IMR-90 (cell line): ENCODE measurements at regions not wholly inside any gene's neighbourhood (a gene's known extent, or its start where the extent isn't known, plus 50 kb on each side); places are given as distances from the start of the nearest gene placed in this dataset.

Experiments used
- ATAC-seq: fragments of 200-7000 bp; cut with Tn5 transposase; 2 replicates; pipeline ENCODE4 v1.9.1; 2020; ENCODE audit warnings: low read depth, mild to moderate bottlenecking, moderate library complexity
- BruUV-seq: library from RNA; stranded (reverse); fragments of 400-500 nt; replicated peaks from 2 replicates; lab custom pipeline; 2021; lab: Mats Ljungman, UMichigan
- CTCF ChIA-PET: fragments of 300-600 bp; formaldehyde crosslinking; extraction: SDS; loops from one replicate; lab custom pipeline; 2021; ENCODE audit warnings: antibody characterized with exemption; lab: Yijun Ruan, JAX
- POLR2A ChIA-PET: fragments of 300-600 bp; sonication (Branson Sonifier 250); formaldehyde crosslinking; loops from one replicate; lab custom pipeline; 2022; ENCODE audit warnings: antibody characterized with exemption; ENCODE audit not compliant: unreplicated experiment; lab: Charles Lee
- DNase-seq: peaks from one replicate; pipeline ENCODE4 v3.0.0; 2013
- H2AFZ ChIP-seq: replicated peaks from 2 replicates; pipeline ENCODE3; 2013; ENCODE audit warnings: low read length, mild to moderate bottlenecking; ENCODE audit not compliant: poor library complexity
- H2AK5ac ChIP-seq: 2 replicates; pipeline ENCODE4 v1.6.1; 2013; ENCODE audit warnings: low read depth, low read length, inconsistent platforms
- H2AK9ac ChIP-seq: replicated peaks from 2 replicates; pipeline ENCODE3; 2013; ENCODE audit warnings: mild to moderate bottlenecking, low read depth, low read length, moderate library complexity; ENCODE audit not compliant: poor library complexity
- H2BK120ac ChIP-seq: 2 replicates; pipeline ENCODE4 v1.6.1; 2013; ENCODE audit warnings: low read depth, low read length, inconsistent platforms
- H2BK15ac ChIP-seq: 3 replicates; pipeline ENCODE4 v1.6.1; 2013; ENCODE audit warnings: low read depth, low read length, inconsistent platforms
- H2BK20ac ChIP-seq: 2 replicates; pipeline ENCODE4 v1.6.1; 2013; ENCODE audit warnings: low read depth, mild to moderate bottlenecking, inconsistent platforms, low read length, moderate library complexity
- H2BK5ac ChIP-seq: 2 replicates; pipeline ENCODE4 v1.6.1; 2013; ENCODE audit warnings: mild to moderate bottlenecking, low read depth, low read length, inconsistent platforms; ENCODE audit not compliant: poor library complexity, severe bottlenecking
- H3K14ac ChIP-seq: replicated peaks from 2 replicates; pipeline ENCODE4 v1.6.1; 2013; ENCODE audit warnings: low read depth, low read length, inconsistent platforms
- H3K18ac ChIP-seq: 2 replicates; pipeline ENCODE4 v1.6.1; 2013; ENCODE audit warnings: low read depth, low read length, control low read depth
- H3K23ac ChIP-seq: 2 replicates; pipeline ENCODE4 v1.6.1; 2013; ENCODE audit warnings: low read depth, low read length, inconsistent platforms
- H3K27ac ChIP-seq: 2 replicates; pipeline ENCODE4 v1.5.1; 2013; ENCODE audit warnings: mild to moderate bottlenecking, control low read depth, low read length; ENCODE audit not compliant: insufficient read depth
- H3K27me3 ChIP-seq: 2 replicates; pipeline ENCODE4 v1.6.1; 2013; ENCODE audit warnings: low read length; ENCODE audit not compliant: control insufficient read depth, insufficient read depth
- H3K36me3 ChIP-seq: 2 replicates; pipeline ENCODE4 v1.6.1; 2013; ENCODE audit warnings: low read length, mixed read lengths; ENCODE audit not compliant: control insufficient read depth, insufficient read depth
- H3K4ac ChIP-seq: 2 replicates; pipeline ENCODE4 v1.6.1; 2013; ENCODE audit warnings: low read depth, low read length, inconsistent platforms
- H3K4me1 ChIP-seq: 2 replicates; pipeline ENCODE4 v1.6.1; 2013; ENCODE audit warnings: low read length, mixed read lengths; ENCODE audit not compliant: control insufficient read depth, insufficient read depth
- H3K4me2 ChIP-seq: 2 replicates; pipeline ENCODE4 v1.6.1; 2013; ENCODE audit warnings: low read depth, mild to moderate bottlenecking, control low read depth, low read length, moderate library complexity
- H3K4me3 ChIP-seq: 2 replicates; pipeline ENCODE4 v1.5.1; 2013; ENCODE audit warnings: low read depth, mild to moderate bottlenecking, control low read depth, low read length, moderate library complexity; ENCODE audit not compliant: insufficient read depth
- H3K56ac ChIP-seq: 2 replicates; pipeline ENCODE4 v1.6.1; 2013; ENCODE audit warnings: low read length, inconsistent platforms; ENCODE audit not compliant: insufficient read depth; ENCODE audit errors: extremely low read depth
- H3K79me1 ChIP-seq, 2 experiments: 2 replicates each; pipeline ENCODE4 v1.6.1; 2013; ENCODE audit warnings: low read length in 2 of 2, inconsistent platforms in 1 of 2, low read depth in 1 of 2
- H3K9ac ChIP-seq: 2 replicates; pipeline ENCODE4 v1.6.1; 2013; ENCODE audit warnings: low read depth, low read length, control low read depth
- H3K9me1 ChIP-seq: 2 replicates; pipeline ENCODE4 v1.6.1; 2013; ENCODE audit warnings: low read length, inconsistent platforms; ENCODE audit not compliant: insufficient read depth
- H3K9me3 ChIP-seq: 2 replicates; pipeline ENCODE4 v1.6.1; 2013; ENCODE audit warnings: low read length; ENCODE audit not compliant: control insufficient read depth, insufficient read depth
- H4K20me1 ChIP-seq: 2 replicates; pipeline ENCODE4 v1.6.1; 2013; ENCODE audit warnings: low read length, inconsistent platforms; ENCODE audit not compliant: insufficient read depth
- H4K5ac ChIP-seq: 2 replicates; pipeline ENCODE4 v1.6.1; 2013; ENCODE audit warnings: mild to moderate bottlenecking, low read depth, low read length, control low read depth
- H4K8ac ChIP-seq, 2 experiments: 2 replicates each; pipeline ENCODE4 v1.6.1; 2013; ENCODE audit warnings: low read depth in 2 of 2, low read length in 2 of 2, control low read depth in 1 of 2, inconsistent platforms in 1 of 2
- H4K91ac ChIP-seq: 2 replicates; pipeline ENCODE4 v1.6.1; 2013; ENCODE audit warnings: low read depth, low read length, inconsistent platforms; ENCODE audit not compliant: insufficient read depth
- MAZ ChIP-seq: IDR thresholded peaks from 2 replicates; pipeline ENCODE4 v1.6.1; 2012; ENCODE audit warnings: low read depth, mild to moderate bottlenecking, low read length, improper control_type of control experiment, moderate library complexity, borderline replicate concordance
- POLR2A ChIP-seq: IDR thresholded peaks from 2 replicates; pipeline ENCODE4 v1.6.1; 2012; ENCODE audit warnings: mild to moderate bottlenecking, low read depth, low read length
- RFX5 ChIP-seq: IDR thresholded peaks from 2 replicates; pipeline ENCODE4 v1.8.0; 2012; ENCODE audit warnings: low read depth, mild to moderate bottlenecking, low read length, moderate library complexity
- WGBS, 2 experiments: methylation state at CpG; one replicate each; pipeline versions ENCODE4 v1.1.5 to v1.1.7; 2013; ENCODE audit warnings: missing lambda C conversion rate in 2 of 2; ENCODE audit not compliant: insufficient read length in 1 of 2; ENCODE audit errors: extremely low coverage in 2 of 2; 5-methylcytosine and 5-hydroxymethylcytosine counted together
- dilution Hi-C: fragments of 300-500 bp; cut with HindIII; formaldehyde crosslinking; loops from one replicate; pipeline ENCODE4 v1.14.3; 2018; ENCODE audit warnings: low sequenced_read_pairs; ENCODE audit not compliant: unreplicated experiment
- in situ Hi-C: fragments of 300-500 bp; cut with MboI; formaldehyde crosslinking; loops from 3 replicates; pipeline ENCODE4 v1.14.3; 2019; ENCODE audit warnings: low sequenced_read_pairs, inconsistent platforms, mixed read lengths
- intact Hi-C: fragments of 100-400 bp; cut with micrococcal nuclease; formaldehyde crosslinking; loops from 2 replicates; pipeline ENCODE4 v1.10.0; 2022
- TF ChIP-seq, protein P1 (sequence below): fragments of 150-350 bp; IDR thresholded peaks from 2 replicates; pipeline ENCODE4 v1.6.1; 2016; ENCODE audit warnings: low read depth, mild to moderate bottlenecking, low read length, moderate library complexity, borderline replicate concordance

DNA sequence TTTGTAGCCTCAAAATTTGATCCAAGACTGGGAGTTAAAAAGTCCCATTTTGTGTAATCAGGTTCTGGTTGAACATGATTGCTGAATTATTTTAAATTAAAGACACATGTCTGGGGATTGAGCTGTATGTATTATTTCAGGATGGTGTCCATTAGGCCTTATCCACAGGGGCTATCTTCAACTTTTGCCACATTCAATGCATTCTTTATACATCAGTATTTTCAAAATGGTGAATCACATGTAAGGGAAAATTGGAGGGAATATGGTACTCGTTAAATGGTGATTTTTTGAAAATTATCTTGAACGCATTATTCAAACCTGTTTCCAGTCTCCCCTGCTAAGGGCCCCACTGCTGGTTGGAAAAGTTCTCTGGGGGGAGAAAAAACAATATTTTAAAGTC is 367.7 kb upstream of the NPVF start:
- no peak overlapping the region for H2BK15ac ChIP-seq
- no peak overlapping the region for H3K9ac ChIP-seq
- no peaks in the 10 kb centered on the region for H3K79me1 ChIP-seq
- H3K4ac ChIP-seq = no peak overlapping the region
- H2BK120ac ChIP-seq = no peak overlapping the region
- H3K4me1 ChIP-seq = no peaks in the 10 kb centered on the region
- no peaks in the 10 kb centered on the region for H4K20me1 ChIP-seq
- H2BK5ac ChIP-seq = no peak overlapping the region
- in situ Hi-C loops = no loop called here
- no peak overlapping the region for H3K18ac ChIP-seq
- DNase-seq = no peak
- no CpG with 5 or more reads among the region's 2 CpGs for WGBS, 2 experiments
- no peak overlapping the region for H2AK9ac ChIP-seq
- TF ChIP-seq POLR2A = no peak
- no peak for TF ChIP-seq MAZ
- TF ChIP-seq RFX5 = no peak
- TF ChIP-seq, protein P1, sequence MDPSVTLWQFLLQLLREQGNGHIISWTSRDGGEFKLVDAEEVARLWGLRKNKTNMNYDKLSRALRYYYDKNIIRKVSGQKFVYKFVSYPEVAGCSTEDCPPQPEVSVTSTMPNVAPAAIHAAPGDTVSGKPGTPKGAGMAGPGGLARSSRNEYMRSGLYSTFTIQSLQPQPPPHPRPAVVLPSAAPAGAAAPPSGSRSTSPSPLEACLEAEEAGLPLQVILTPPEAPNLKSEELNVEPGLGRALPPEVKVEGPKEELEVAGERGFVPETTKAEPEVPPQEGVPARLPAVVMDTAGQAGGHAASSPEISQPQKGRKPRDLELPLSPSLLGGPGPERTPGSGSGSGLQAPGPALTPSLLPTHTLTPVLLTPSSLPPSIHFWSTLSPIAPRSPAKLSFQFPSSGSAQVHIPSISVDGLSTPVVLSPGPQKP = no peak
- H3K9me3 ChIP-seq = no peaks in the 10 kb centered on the region
- no peak overlapping the region for H2BK20ac ChIP-seq
- H4K8ac ChIP-seq = no peak overlapping the region
- no peak overlapping the region for H3K56ac ChIP-seq
- no peak overlapping the region for H3K4me2 ChIP-seq
- dilution Hi-C loops = no loop called here
- no peak overlapping the region for H3K4me3 ChIP-seq
- H3K14ac ChIP-seq = no peak overlapping the region
- POLR2A ChIA-PET = no interaction called here
- CTCF ChIA-PET = no interaction called here
- no peak overlapping the region for H2AK5ac ChIP-seq
- H3K27ac ChIP-seq = no peak overlapping the region
- no peak overlapping the region for H4K5ac ChIP-seq
- no peak overlapping the region for H3K23ac ChIP-seq
- no peak for ATAC-seq
- H3K9me1 ChIP-seq = no peaks in the 10 kb centered on the region
- H3K36me3 ChIP-seq = no peaks in the 10 kb centered on the region
- no TSS peak for BruUV-seq
- no peak overlapping the region for H2AFZ ChIP-seq
- H3K27me3 ChIP-seq = no peaks in the 10 kb centered on the region
- intact Hi-C loops = loop anchor here (1.0 kb wide), 1 partner anchor 24 kb away; no protein-coding TSS in a partner anchor
- H4K91ac ChIP-seq = no peak overlapping the region
